Chondrocyte (in vitro differentiated cells): ENCODE measurements at regions not wholly inside any gene's neighbourhood (a gene's known extent, or its start where the extent isn't known, plus 50 kb on each side); places are given as distances from the start of the nearest gene placed in this dataset.

Experiments used
- DNase-seq: peaks from one replicate; pipeline ENCODE4 v3.0.0; 2021; ENCODE audit warnings: mixed read lengths, low spot score
- H3K27ac Mint-ChIP-seq: one replicate; pipeline ENCODE4 v1.8.0; 2021; ENCODE audit warnings: mild to moderate bottlenecking, moderate library complexity, mixed read lengths; ENCODE audit not compliant: unreplicated experiment
- H3K27me3 Mint-ChIP-seq: 2 replicates; pipeline ENCODE4 v1.8.0; 2021; ENCODE audit warnings: low read depth, mixed read lengths
- H3K36me3 Mint-ChIP-seq: 2 replicates; pipeline ENCODE4 v1.8.0; 2021; ENCODE audit warnings: low read depth, mixed read lengths
- H3K4me1 Mint-ChIP-seq: 2 replicates; pipeline ENCODE4 v1.8.0; 2021; ENCODE audit warnings: low read depth, mild to moderate bottlenecking, mixed read lengths
- H3K4me3 Mint-ChIP-seq: one replicate; pipeline ENCODE4 v1.8.0; 2021; ENCODE audit warnings: mild to moderate bottlenecking, moderate library complexity, mixed read lengths; ENCODE audit not compliant: unreplicated experiment
- H3K9me3 Mint-ChIP-seq: 2 replicates; pipeline ENCODE4 v1.8.0; 2021; ENCODE audit warnings: low read depth, mixed read lengths
- CTCF ChIP-seq: fragments of 200-600 bp; sonication (generic); IDR thresholded peaks from 2 replicates; pipeline ENCODE4 v1.5.0; 2021; ENCODE audit warnings: antibody characterized with exemption, mild to moderate bottlenecking, moderate library complexity

- no peaks in the 10 kb centered on the region for H3K27me3 Mint-ChIP-seq
- no peaks in the 10 kb centered on the region for H3K36me3 Mint-ChIP-seq
- no peak for DNase-seq
- H3K27ac Mint-ChIP-seq = no peak overlapping the region
- H3K9me3 Mint-ChIP-seq = no peaks in the 10 kb centered on the region
- no peak overlapping the region for H3K4me3 Mint-ChIP-seq
- TF ChIP-seq CTCF = no peak
- peaks cover 9% of the 10 kb centered on the region for H3K4me1 Mint-ChIP-seq
Measured at GRCh38 chr6:113481910-113482309, 375.2 kb upstream of the MARCKS start.

GRCh38 chr6:113482771-113483170 lies 374.4 kb upstream of the MARCKS start:
- Mint-ChIP-seq H3K4me1 (peaks cover 2% of the 10 kb centered on the region), H3K9me3 (no peaks in the 10 kb centered on the region), H3K27ac (no peak overlapping the region), H3K36me3 (no peaks in the 10 kb centered on the region), H3K4me3 (no peak overlapping the region), H3K27me3 (no peaks in the 10 kb centered on the region)
- DNase-seq = no peak
- TF ChIP-seq CTCF = no peak

- Mint-ChIP-seq H3K27me3 (no peaks in the 10 kb centered on the region), H3K4me1 (peaks cover 2% of the 10 kb centered on the region), H3K4me3 (no peak overlapping the region), H3K27ac (no peak overlapping the region), H3K9me3 (no peaks in the 10 kb centered on the region), H3K36me3 (no peaks in the 10 kb centered on the region)
- TF ChIP-seq CTCF = no peak
- DNase-seq = no peak
Measured at GRCh38 chr6:113486199-113486598, 370.9 kb upstream of the MARCKS start.

GRCh38 chr6:113487489-113488058 lies 369.6 kb upstream of the MARCKS start:
- Mint-ChIP-seq H3K27ac (no peak overlapping the region), H3K4me3 (no peak overlapping the region), H3K9me3 (no peaks in the 10 kb centered on the region), H3K4me1 (peaks cover 2% of the 10 kb centered on the region), H3K36me3 (no peaks in the 10 kb centered on the region), H3K27me3 (no peaks in the 10 kb centered on the region)
- no peak for TF ChIP-seq CTCF
- no peak for DNase-seq

GRCh38 chr6:113488061-113488460 lies 369.1 kb upstream of the MARCKS start:
- no peak for DNase-seq
- H3K4me1 Mint-ChIP-seq = no peaks in the 10 kb centered on the region
- H3K27me3 Mint-ChIP-seq = no peaks in the 10 kb centered on the region
- peak; percentile 34 for TF ChIP-seq CTCF
- no peaks in the 10 kb centered on the region for H3K9me3 Mint-ChIP-seq
- H3K36me3 Mint-ChIP-seq = no peaks in the 10 kb centered on the region
- H3K27ac Mint-ChIP-seq = no peak overlapping the region
- no peak overlapping the region for H3K4me3 Mint-ChIP-seq
